IPS-NIHi11 (cell line): ENCODE measurements at regions not wholly inside any gene's neighbourhood (a gene's known extent, or its start where the extent isn't known, plus 50 kb on each side); places are given as distances from the start of the nearest gene placed in this dataset.

ENCODE experiments used
- DNase-seq: peaks from one replicate; pipeline ENCODE4 v3.0.0; 2012; ENCODE audit warnings: mixed read lengths, low spot score

DNA sequence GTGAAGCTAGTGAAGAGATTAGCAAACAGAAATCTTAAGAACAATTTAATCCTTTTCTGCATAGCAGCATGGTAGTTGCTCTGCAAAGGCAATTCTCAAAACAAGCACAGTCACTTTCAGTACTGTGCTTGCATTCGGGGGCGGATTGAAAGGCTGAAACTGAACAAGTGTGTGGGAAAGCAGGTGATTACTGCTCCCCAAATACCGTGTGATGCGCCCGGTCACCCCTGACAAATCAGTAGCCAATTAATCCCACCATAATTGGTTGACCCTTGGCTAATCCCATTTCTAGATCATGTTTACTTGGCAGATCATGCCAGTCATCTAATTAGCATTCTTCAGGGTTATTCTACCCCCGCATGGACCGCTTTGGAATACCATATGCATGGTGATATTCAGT is 76.5 kb upstream of the ADRB1 start:
- no peak for DNase-seq

DNA sequence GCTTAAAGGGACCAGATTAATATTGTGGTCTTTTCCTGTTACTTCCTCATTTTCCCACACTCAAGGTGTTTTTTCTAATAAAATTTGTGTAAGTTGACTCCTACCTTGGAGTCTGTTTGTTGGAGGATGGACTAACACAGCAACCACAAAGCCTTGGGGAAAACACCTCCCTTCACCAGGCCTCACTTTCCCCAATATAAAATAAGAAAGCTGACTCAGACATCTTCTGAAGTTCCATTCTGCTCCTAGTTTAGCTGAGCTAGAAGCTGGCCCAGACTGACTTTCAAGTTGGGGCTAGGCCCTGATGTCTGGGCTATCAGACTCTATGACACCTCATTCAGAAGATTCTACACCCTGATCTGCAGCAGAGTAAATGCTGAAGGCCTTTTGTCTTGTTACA is 73.0 kb upstream of the ADRB1 start:
- no peak for DNase-seq

DNA sequence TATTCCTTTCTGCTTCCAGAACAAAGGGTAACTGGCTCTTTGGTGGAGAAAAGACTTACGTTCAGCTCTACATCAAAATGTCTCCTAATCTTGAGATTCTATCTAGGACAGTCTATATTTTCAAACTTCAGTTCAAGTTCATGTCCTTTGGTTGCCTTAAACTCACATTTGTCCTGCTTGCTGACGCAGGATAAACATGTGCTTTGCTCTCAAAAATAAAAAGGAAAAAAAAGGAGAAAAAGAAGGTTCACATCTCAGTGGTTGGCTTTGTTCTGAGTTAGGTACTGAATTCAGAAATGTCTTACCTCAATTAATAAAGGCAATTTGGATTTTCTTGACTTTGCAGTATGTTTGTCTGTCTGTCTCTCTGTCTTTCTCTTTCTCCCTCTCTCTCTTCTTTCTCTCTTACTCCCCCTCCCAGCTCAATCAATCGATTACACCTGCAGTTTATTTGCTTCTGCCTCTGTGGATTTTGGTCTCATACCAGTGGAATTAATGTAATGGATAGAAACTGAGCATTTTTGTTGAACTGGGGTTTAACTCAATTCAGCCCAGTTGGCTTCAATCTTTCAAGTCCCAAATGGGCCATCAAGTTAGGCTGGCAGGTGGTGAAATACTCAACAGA is 72.2 kb upstream of the ADRB1 start:
- DNase-seq, result no peak

DNA sequence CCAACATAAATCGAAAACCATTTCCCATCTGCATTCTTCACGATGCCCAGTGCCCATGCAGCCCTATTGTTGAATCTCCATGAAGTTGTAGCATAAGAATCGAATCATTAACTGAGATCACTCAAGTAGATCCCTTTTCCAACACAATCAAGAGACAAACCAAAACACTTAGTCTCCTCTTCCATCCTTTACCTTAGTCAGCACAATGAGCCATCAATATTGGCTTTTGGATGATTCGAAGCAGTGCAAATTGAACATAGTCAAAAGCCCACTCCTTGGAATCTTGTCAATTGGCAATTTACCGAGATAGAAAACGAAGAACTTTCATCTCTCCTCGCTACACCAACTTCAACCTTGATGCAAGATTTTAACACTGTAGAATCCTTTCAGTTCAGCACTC is 66.5 kb upstream of the ADRB1 start:
- DNase-seq, result no peak

DNA sequence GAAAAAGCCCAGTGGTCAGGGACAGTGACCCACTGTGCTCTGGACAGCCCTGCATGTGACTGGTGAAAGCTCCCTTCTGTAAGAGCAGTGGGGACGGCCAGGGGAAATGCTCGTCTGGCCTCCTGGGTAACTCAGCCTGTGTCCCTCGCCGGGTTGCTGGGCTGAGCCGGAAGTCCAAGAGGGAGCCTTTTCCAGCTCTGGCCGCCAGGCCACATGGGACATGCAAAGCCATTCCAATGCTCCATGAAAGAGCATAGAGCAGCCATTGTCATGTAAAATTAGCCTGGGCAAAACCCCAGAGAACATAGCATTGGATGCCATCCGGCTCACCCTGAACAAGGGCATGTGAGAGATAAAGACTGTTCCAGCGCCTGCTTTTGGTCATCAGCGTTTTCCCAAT is 64.9 kb upstream of the ADRB1 start:
- DNase-seq, result no peak

DNA sequence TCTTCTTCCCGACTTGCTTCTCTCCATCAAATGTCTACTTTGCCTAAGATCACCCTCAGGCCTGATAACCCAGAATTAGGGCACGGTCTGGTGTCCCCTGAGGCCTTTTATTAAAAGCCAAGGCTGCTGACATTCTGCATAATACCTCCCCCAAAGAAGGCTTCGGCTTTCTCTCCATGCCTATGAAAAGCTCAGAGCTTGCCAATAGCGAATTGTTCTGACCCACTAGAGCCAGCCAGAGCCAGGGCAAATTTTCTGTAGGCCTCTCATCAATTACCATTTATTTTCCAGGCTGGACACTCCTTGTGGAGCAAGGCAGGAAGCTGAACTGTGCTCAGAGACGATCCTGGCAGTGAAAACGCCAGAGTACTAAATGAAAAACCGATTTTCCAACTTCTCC is 64.3 kb upstream of the ADRB1 start:
- DNase-seq, result no peak

DNA sequence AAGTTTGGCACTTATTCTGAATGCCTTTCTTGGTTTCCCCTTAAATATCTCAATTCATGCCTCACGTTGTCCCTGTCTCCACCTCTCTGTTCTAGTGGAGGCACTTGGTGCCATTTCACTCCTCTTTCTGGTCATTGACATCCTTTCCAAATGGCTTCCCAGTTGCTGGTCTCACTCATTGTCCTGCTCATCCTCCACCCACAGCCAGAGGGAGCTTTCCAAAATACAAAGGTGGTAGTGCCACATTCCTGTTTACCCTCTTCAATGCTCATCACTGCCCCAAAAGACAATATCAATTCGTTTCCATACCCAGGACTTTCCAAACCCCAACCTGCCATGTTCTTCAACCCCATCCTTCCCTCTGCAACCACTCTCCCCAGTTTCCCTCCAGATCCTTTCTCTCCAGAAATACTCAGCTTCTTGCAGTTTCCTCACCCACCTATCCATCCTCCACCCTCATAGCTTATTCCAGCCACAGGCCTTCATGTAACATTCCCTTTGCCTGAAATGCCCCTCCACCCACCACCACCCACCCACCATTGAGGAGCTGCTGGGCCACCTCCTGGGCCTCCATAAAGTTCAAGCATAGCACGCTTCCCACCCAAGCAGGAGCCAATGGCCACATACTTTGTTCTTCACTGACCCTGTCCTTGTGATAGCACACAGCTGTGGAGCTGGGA is 63.1 kb upstream of the ADRB1 start:
- no peak for DNase-seq

DNA sequence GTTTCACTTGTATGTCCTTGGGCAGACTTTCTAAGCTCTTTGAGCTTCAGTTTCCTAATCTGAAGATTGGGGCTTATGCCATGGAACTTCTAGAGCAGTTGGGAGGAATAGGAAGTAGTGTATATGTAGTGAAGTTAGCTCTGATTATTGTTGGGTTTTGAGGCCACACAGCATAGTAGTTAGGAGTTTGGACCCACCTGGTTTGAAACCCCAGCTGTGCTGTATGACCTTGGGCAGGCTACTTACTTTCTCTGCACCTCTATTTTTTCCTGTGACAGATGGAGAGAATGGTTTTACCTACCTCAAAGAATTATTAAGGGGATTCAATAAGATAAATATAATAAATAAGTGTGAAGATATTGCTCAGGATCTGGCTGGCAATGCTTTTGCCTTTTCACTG is 61.4 kb upstream of the ADRB1 start:
- DNase-seq, result no peak

DNA sequence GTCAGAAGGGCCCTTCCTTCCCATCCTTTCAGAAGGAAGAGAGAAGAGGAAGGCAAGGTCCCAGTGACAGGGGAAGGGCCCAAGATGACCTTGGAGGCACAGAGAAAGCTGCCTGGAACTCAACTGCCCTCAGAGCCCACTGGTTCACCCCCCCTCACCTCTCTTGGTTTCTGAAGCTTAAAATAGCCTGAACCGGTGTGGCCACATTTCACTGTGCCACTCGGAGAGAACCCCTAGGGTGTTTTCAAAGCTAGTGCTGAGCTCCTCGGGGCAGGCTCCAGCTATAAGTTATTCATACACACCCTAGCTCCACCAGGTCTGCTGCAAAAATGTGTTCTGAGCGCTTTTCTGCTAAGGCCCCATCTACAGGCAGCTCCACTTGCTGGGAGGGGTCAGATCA is 60.9 kb upstream of the ADRB1 start:
- peak; percentile 27 for DNase-seq

DNA sequence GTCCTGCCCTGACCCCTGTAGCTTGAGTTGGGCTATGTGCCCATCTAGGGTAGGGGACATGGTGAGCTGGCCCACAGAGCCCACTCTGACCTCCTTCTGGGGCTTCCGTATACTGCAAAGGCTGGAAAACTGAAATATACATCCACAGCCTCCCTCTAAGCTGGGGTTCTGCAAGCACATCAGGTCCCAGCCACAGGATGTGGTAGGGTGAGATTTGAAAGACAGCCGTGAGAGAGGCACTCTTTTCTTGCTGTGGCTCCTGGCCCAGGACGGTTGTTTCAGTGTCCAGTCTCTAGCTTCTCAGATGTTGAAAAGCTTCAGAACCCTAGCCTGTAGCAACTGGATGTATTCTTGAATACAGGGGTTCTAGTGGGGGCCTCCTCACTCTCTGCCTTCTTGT is 60.1 kb upstream of the ADRB1 start:
- DNase-seq, result no peak

DNA sequence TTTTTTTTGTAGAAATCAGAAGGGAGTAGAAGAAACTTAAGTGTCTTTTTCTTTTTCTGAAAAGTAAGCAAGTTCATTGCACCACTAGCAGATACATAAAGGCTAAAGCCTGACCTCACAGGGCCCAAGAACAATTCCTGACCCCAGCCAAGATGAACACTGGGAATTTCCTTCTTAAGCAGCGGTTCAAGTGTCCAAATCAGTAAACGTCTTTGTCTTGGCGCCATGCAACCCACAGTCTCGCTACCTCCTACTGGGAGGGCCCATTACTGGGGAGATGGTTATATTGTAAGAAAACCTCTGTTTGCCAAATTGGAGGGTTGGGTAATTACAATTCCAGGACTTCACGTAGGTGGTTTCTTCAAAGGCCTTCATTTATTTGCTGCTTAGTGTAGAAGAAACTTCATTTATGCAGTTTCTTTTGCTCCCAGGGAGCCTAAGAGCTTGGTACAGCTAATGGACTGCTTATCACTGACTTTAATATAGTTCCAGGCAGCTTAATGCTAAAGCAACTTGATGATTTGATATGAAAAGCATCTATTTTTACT is 58.3 kb upstream of the ADRB1 start:
- DNase-seq, result no peak

DNA sequence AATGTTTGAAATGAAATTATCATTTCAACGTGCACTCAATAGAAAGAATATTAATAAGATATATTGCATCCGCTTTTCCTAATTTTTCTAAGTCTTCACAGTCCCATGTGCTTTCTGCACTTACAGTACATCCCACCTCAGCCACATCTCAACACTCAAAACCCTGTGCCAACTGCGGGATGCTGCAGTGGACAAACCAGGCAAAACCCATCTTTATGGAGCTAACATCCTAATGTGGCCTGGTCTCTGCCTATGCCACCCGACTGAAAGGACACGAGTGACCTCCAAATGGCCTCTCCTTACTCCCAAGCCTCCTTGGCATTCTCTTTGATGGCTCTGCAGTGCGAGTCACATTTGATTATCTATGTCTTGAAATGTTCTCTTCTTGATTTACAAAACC is 57.4 kb upstream of the ADRB1 start:
- DNase-seq, result no peak

DNA sequence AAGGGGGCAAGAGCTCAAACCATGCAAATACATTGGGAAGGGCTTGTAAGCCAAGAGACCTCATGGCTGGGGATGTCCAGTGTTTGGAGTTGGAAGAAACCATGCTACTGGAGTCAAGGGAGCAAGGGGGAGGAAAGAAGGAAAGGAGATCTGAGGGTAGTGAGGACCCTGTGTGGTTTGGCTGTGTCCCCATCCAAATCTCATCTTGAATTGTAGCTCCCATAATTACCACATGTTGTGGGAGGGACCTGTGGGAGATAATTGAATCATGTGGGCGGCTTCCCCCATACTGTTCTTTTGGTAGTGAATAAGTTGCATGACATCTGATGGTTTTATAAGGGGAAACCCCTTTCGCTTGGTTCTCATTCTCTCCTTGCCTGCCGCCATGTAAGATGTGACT is 56.5 kb upstream of the ADRB1 start:
- no peak for DNase-seq

DNA sequence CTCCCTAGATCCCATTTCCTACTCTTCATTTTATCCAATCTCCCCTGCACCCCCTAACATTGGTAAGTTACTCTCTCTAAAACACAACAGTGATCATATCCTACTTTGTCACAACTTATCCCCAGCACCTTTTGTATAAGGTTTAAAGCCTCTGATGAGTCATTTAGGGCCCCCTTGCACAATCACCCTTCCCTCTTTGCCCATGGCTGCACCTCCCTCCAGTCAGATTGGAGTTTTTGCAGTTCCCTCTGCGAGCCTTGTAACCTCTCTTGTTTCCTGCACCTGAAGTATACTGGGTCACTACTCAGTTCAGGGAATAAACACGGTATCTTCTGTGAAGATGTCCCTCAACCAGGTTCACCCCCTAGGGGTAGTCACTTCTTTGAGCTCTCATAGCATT is 55.9 kb upstream of the ADRB1 start:
- no peak for DNase-seq

DNA sequence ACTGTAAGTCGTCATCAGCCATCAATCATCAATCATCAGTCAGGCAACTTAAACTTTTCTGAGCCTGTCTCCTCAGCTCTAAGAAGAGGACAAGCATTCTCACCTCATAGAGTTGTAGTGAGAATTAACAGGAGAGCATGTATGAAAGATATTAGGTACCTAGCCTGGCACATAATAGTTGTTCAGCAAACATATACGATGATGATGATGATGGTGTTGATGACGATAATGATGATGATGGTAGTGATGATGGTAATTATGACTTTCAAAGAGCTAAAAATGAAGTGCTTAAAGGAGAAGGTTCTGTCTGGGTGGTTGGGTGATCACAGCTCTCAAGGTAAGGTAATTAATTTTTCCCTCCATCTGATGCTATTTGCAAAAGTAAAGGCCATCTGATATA is 55.1 kb upstream of the ADRB1 start:
- DNase-seq, result no peak

DNA sequence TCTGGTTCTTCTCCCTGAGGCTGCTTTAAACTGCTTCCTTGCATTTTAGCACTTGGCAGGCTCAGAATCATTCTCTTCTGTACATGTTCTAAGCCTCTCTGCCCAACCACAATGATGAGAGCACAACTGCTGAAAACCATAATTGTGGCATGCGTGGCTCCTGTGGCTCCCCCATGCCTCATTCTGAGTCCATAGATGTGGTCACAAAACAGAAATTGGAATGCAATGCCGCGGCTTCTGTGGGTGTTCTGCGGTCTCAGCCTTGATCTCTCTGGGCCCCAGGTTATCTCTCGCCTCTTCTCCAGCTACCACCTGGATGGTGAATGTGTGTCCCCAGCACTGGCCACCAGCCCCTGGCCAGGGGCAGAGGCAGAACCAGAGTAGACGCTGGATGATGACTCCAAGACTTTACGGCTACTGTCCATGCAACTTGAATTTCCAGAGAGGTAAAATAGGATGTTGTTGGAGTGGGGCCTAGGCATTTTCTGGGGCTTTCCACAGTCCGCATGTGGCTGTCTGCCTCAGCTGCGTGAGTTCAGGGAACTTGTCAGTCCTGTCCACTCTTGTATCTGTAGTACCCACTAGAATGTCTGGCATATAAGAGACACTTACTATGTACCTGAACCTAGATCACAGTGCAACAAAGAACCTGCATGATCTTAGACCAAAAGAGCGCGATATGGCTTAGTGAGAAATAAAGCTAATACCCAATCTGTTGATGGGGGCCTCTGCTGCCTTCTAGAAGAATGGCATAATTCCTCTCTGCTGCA is 52.4 kb upstream of the ADRB1 start:
- no peak for DNase-seq

DNA sequence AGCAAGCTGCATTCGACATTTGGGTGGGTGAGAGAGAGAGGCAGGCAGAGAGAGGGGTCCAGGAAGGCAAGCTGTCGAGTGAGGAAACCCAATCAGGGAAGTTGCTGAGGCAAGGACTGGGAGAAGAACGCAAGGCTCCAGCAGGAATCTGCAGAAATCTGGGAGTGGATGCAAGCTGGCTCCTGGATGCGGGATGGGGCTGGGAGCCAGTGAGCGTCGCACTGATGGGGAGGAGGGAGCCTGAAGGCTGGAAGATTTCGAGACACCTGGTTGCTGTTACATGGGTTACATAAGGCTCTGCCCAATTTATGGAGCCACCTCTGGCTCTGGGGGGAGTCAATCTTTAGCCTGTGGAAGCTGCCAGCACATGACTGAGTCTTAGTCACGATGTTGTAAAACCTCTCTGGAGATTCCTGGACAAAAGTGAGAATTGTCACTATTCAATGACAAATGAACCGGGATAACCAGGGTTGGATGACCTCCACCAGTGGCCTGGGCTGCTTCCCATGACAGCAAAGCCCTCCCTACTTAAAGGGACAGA is 51.1 kb upstream of the ADRB1 start:
- DNase-seq, result no peak

DNA sequence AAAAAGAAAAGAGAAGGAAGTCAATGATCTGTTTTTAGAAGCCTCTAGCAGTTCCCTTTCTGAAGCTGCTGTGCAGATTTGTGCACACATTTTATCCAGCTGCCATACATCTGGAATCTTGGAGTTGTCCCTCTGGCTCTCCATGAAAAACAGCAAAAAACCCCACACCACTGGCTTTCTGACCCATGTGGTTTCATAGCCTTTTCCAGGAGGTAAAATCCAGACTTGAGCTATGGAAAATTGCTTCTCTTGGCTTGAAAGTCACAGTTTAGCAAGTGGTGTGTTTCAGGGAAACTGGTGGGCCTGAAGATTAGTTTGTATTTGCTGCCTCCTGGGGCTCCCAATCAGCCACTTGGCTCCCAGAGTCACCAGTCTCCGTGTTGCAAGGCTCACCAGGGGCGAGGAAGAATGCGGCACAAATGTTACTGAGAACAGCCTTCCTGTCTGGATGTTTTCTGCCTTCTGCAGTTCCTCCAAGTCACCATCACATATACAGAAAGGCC is 50.1 kb upstream of the ADRB1 start:
- DNase-seq, result no peak
